GM12891 (cell line): ENCODE measurements at regions not wholly inside any gene's neighbourhood (a gene's known extent, or its start where the extent isn't known, plus 50 kb on each side); places are given as distances from the start of the nearest gene placed in this dataset.

Experiments used
- DNase-seq: peaks from one replicate; pipeline ENCODE4 v3.0.0; 2011; ENCODE audit warnings: low spot score; ENCODE audit not compliant: insufficient read length
- FAIRE-seq: peaks from 2 replicates; lab custom pipeline; 2011; peaks lifted over from hg19 to GRCh38; lab: Jason Lieb, UNC
- PAX5 ChIP-seq: IDR thresholded peaks from 2 replicates; pipeline ENCODE4 v1.6.1; 2011; ENCODE audit warnings: low read length, moderate library complexity, mild to moderate bottlenecking; ENCODE audit not compliant: insufficient read depth, severe bottlenecking
- POLR2A ChIP-seq: IDR thresholded peaks from 2 replicates; pipeline ENCODE4 v1.6.1; 2011; ENCODE audit warnings: low read depth, low read length, control low read depth
- POLR2AphosphoS5 ChIP-seq: IDR thresholded peaks from 2 replicates; pipeline ENCODE4 v1.6.1; 2011; ENCODE audit warnings: low read depth, low read length, control low read depth
- POU2F2 ChIP-seq: IDR thresholded peaks from 2 replicates; pipeline ENCODE4 v1.6.1; 2011; ENCODE audit warnings: low read depth, mild to moderate bottlenecking, control low read depth, low read length, moderate library complexity
- SPI1 ChIP-seq: IDR thresholded peaks from 2 replicates; pipeline ENCODE4 v1.6.1; 2011; ENCODE audit warnings: low read depth, low read length, control low read depth
- TAF1 ChIP-seq: IDR thresholded peaks from 2 replicates; pipeline ENCODE4 v1.6.1; 2011; ENCODE audit warnings: low read depth, low read length, control low read depth

DNA sequence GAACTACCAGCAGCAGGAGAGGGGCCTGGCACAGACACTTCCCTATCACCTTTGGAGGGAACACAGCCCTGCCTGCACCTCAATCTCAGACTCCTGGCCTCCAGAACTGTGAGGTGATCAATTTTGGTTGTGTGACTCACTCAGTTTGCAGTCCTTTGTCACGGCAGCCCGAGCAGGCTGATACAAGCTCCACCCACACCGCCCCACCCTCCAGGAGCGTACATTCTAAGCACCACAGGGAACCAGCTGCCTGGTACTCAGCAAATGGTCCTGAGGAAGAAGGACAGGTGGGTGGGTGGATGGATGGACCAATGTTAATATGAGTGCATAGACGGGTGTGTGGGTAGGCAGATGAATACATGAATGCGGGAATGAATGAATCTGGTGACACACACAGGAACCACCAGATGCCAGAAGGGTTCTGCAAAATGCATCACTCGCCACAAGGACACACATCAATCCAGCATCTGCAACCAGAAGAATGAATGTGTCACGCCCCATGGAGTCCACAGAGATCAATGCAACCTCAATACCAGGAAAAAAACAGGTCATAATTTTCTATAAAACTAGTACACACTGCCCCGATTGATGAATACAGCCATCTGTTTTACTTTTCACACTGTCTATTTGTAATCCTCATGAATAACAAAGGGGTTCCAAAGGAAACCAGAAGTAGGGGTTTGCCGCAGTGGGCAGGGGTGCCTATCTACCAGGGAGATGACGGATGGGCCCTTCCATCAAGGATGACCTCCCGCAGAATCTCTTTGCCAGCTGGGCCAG is 284.5 kb downstream of the NPHP4 start:
- DNase-seq (no peak), FAIRE-seq (no peak)
- TF ChIP-seq POLR2AphosphoS5 (no peak), TAF1 (no peak), POLR2A (no peak), POU2F2 (no peak), SPI1 (no peak), PAX5 (no peak)

DNA sequence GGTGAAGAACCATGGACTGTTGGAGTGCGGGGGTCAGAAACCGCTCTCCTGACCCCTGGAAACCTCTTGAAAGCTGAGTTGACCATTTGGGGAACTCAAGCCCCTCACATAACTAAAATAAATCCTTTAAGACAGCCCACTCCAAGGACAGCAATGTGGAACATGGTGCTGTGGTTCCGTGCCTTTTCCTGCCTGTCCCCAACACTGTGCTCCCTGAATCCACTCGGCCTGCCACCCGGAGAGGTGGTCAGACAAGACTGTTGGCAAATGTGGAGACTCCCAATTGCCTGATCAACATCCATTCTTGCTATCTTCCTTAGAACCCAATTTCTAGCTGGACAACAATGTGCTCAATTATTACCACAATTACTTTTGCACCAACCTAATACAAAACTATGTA is 286.0 kb downstream of the NPHP4 start:
- no peak for TF ChIP-seq SPI1
- no peak for TF ChIP-seq POLR2A
- TF ChIP-seq POU2F2: no peak
- TF ChIP-seq PAX5: no peak
- no peak for TF ChIP-seq TAF1
- TF ChIP-seq POLR2AphosphoS5: no peak
- DNase-seq (no peak), FAIRE-seq (no peak)

DNA sequence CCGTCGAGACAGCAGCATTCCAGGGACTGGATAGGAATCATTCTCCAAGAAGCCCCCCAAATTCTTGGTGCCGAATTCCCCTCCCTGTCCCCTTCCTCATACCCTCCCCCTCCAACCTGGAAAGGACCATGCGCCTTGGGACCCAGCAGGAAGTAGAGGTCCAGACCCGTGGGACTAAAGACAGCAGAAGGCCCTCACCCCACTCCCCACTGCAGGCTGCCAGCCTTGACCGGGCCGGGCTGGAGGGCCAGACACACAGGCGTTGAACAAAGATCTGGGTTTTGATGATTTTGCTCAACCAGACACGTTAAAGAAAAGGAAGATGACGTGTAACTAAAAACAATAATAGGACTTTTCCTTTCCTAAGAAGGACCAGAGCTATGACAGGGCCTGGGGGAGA is 286.5 kb downstream of the NPHP4 start:
- DNase-seq (no peak), FAIRE-seq (no peak)
- no peak for TF ChIP-seq POLR2AphosphoS5
- TF ChIP-seq TAF1: no peak
- no peak for TF ChIP-seq POLR2A
- TF ChIP-seq POU2F2: no peak
- no peak for TF ChIP-seq PAX5
- TF ChIP-seq SPI1: no peak

DNA sequence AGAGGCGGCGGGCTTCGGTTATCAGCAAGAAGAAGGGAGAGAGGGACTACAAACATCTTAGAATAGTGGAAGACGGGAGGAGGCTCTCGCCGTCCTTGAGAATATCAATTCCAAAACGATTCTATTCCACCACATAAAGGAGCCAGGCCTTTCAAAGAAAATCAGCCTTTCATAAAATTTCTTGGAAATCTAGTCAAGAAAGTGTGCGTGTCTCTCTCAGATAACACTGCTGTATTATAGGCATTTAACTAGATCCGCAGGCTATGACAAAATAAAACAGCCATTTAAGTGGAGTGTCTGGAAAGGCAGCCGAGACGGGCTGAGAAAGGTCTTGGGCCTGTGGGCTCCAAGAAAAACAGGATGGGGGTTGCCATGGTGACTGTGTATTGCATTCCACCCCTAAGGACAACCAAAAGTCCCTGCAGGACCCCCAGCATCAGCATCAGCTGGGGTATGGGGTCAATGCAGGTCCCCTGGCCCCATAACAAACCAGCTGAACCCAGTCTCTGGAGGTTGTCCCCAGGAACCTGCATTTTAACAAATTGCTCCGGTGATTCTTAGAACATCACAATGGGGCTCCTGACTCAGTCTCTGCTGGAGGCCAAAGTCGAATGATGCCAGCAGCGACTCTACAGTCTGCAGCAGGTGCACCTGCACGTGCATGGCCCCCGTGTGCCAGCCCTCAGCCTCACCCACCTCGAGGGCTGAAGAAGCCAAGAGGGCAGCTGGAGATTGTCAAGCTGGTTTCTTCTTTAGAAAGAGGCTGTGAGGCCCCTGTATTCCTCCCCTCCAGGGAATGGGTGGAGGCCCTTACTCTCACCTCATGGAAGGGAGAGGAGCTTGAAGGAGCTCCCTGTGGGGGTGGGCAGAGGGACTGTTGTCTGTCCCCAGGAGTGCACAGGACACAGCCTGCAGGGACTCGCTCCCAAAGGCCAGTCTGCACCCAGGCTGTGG is 287.4 kb downstream of the NPHP4 start:
- TF ChIP-seq PAX5: no peak
- no peak for TF ChIP-seq POLR2AphosphoS5
- no peak for TF ChIP-seq POU2F2
- TF ChIP-seq SPI1: no peak
- DNase-seq (no peak), FAIRE-seq (no peak)

DNA sequence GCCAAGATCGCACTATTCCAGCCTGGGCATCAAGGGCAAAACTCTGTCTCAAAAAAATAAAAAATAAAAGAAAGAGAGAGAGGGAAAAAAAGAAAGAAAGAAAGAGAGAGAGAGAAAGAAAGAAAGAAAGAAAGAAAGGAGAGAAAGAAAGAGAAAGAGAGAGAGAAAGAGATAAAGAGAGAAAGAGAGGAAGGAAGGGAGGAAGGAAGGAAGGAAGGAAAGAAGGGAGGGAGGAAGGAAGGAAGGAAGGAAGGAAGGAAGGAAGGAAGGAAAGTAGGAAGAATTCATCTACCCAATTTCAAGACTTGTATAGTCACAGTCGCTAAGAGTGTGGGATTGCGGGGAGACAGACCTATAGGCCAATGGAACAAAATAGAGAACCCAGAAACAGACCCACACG is 290.6 kb downstream of the NPHP4 start:
- TF ChIP-seq POLR2AphosphoS5: no peak
- TF ChIP-seq POU2F2: no peak
- TF ChIP-seq SPI1: no peak
- TF ChIP-seq POLR2A: no peak
- no peak for TF ChIP-seq PAX5
- TF ChIP-seq TAF1: no peak
- FAIRE-seq (no peak), DNase-seq (no peak)

DNA sequence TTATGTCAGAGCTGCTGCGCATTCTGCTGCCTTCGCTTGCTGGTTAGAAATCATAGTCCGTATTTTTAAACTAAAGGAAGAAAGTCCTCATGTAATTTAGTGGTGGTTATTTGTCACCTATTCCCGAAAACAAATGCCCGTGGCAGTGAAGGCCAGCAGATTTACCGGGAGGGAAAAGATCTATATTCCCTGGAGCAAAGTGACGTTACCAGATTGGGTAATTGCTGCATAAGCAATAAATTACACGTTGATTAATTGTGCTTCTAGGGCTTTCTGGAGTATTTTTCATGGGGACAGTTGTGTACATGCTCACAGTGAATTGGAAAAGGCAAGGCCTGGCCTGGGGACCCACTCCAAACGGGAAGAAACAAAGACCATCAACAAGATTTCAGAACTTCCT is 298.7 kb downstream of the NPHP4 start:
- TF ChIP-seq POLR2A (no peak), TAF1 (no peak), POLR2AphosphoS5 (no peak), PAX5 (no peak), POU2F2 (no peak), SPI1 (no peak)
- no peak for FAIRE-seq
- DNase-seq: no peak

DNA sequence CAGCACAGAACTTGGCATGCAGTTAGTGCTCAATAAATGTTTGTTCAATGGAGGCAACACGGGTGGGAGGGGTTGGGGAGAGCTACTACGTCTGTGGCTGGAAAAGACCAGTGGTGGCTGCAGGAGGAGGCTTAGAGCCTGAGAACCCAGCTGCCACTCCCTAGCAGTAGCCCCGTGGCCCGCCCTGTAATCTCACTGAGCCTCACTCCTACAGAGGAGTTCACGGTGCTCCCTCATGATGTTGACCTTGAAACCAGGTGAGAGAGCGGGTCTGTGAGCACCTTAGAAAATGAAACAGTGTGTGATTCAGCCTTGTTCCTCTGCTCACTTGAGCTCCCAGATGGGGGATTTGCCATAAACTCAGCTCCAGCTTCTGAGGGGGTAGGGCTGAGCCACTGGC is 299.6 kb downstream of the NPHP4 start:
- FAIRE-seq: no peak
- no peak for TF ChIP-seq SPI1
- no peak for TF ChIP-seq POLR2A
- TF ChIP-seq POU2F2: no peak
- TF ChIP-seq PAX5: no peak
- TF ChIP-seq POLR2AphosphoS5: no peak
- TF ChIP-seq TAF1: no peak
- DNase-seq: no peak

DNA sequence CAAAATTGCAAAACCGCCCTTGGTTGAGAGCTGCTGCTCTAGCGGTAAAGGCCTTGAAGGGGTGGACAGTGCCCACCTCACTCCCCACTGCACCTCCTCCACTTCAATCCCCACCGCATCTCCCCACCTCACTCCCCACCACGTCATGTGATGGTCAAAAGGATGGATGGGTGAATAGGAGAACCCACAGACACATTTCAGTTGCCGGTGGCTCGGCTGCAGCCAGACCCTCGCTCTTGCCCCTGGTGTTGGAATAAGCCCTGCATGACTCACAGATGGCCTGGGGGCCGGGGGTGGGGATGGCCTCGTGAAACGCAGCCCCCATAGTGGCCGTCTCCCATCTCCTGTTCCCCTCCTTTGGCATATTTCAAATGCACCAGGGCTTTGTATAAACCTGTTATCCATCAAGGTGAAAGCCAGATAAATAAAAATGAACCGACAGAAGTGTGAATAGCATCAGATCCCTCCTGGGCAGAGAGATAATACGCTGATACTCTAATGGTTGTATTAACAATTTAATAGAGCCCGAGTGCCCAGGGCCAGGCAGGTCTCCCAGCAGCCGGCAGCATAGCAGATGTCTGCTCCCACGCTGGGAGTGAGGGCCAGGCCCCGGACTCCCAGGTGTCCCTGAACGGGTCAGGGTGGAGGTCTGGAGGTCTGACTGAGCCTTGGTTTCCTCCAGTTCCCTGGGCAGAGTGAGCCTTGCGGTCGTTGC is 300.3 kb downstream of the NPHP4 start:
- no peak for FAIRE-seq
- DNase-seq: no peak
- TF ChIP-seq TAF1 (no peak), POLR2AphosphoS5 (no peak), POU2F2 (no peak), PAX5 (no peak), POLR2A (no peak), SPI1 (no peak)

DNA sequence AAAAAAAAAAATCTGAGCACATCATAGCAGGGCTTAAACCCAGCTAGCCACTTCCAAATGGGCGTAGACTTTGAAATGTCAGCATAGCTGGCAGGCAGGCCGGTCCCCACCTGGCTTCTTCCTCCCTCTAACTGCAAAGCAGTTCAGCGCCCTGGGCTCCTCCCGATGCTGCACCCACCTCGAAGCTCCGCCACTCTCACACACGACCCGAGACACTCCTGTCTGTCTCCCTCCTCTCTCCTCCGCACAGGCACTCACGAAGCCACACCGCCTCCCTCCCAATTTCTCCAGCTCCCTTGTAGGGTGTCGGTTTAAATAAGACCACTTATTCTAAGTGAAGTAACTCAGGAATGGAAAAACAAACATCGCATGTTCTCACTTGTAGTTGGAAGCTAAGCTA is 301.3 kb downstream of the NPHP4 start:
- no peak for DNase-seq
- no peak for TF ChIP-seq TAF1
- TF ChIP-seq SPI1: no peak
- no peak for TF ChIP-seq PAX5
- TF ChIP-seq POU2F2: no peak
- TF ChIP-seq POLR2A: no peak
- TF ChIP-seq POLR2AphosphoS5: no peak
- FAIRE-seq: no peak
